ENCODE measurements at regions not wholly inside any gene's neighbourhood (a gene's known extent, or its start where the extent isn't known, plus 50 kb on each side); places are given as distances from the start of the nearest gene placed in this dataset.

GRCh38 chr13:88074794-88075510, 403.8 kb downstream of the SLITRK5 start:
- no peaks in the 10 kb centered on the region for H3K9me3 ChIP-seq (ENCODE audit: control insufficient read depth in 4 of 4, low read length in 3 of 4)
- H3K4me1 ChIP-seq (ENCODE audit: control insufficient read depth in 4 of 4, insufficient read depth in 4 of 4, low read length in 3 of 4) = no peaks in the 10 kb centered on the region
- no peaks in the 10 kb centered on the region for H3K27me3 ChIP-seq (ENCODE audit: control insufficient read depth in 4 of 4, insufficient read depth in 4 of 4, low read length in 3 of 4)
- no peak for TF ChIP-seq MAX (IDR thresholded peaks at IDR 0.05)
- no peak for TF ChIP-seq NR2F2 (IDR thresholded peaks at IDR 0.05)
- TF ChIP-seq FOXA1 (IDR thresholded peaks at IDR 0.05) = no peak
- TF ChIP-seq, protein P1, sequence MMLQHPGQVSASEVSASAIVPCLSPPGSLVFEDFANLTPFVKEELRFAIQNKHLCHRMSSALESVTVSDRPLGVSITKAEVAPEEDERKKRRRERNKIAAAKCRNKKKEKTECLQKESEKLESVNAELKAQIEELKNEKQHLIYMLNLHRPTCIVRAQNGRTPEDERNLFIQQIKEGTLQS (IDR thresholded peaks at IDR 0.05) = no peak
- TF ChIP-seq, protein P2, sequence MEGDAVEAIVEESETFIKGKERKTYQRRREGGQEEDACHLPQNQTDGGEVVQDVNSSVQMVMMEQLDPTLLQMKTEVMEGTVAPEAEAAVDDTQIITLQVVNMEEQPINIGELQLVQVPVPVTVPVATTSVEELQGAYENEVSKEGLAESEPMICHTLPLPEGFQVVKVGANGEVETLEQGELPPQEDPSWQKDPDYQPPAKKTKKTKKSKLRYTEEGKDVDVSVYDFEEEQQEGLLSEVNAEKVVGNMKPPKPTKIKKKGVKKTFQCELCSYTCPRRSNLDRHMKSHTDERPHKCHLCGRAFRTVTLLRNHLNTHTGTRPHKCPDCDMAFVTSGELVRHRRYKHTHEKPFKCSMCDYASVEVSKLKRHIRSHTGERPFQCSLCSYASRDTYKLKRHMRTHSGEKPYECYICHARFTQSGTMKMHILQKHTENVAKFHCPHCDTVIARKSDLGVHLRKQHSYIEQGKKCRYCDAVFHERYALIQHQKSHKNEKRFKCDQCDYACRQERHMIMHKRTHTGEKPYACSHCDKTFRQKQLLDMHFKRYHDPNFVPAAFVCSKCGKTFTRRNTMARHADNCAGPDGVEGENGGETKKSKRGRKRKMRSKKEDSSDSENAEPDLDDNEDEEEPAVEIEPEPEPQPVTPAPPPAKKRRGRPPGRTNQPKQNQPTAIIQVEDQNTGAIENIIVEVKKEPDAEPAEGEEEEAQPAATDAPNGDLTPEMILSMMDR (IDR thresholded peaks at IDR 0.05; ENCODE audit: low read depth, low read length, missing input control) = no peak
- no peak for TF ChIP-seq YY1 (IDR thresholded peaks at IDR 0.05)
- no peak for TF ChIP-seq EGR1 (IDR thresholded peaks at IDR 0.05; ENCODE audit: low read depth in 2 of 2)
- TF ChIP-seq JUND (IDR thresholded peaks at IDR 0.05) = no peak
- TF ChIP-seq RXRA (IDR thresholded peaks at IDR 0.05) = no peak
- TF ChIP-seq, protein P3, sequence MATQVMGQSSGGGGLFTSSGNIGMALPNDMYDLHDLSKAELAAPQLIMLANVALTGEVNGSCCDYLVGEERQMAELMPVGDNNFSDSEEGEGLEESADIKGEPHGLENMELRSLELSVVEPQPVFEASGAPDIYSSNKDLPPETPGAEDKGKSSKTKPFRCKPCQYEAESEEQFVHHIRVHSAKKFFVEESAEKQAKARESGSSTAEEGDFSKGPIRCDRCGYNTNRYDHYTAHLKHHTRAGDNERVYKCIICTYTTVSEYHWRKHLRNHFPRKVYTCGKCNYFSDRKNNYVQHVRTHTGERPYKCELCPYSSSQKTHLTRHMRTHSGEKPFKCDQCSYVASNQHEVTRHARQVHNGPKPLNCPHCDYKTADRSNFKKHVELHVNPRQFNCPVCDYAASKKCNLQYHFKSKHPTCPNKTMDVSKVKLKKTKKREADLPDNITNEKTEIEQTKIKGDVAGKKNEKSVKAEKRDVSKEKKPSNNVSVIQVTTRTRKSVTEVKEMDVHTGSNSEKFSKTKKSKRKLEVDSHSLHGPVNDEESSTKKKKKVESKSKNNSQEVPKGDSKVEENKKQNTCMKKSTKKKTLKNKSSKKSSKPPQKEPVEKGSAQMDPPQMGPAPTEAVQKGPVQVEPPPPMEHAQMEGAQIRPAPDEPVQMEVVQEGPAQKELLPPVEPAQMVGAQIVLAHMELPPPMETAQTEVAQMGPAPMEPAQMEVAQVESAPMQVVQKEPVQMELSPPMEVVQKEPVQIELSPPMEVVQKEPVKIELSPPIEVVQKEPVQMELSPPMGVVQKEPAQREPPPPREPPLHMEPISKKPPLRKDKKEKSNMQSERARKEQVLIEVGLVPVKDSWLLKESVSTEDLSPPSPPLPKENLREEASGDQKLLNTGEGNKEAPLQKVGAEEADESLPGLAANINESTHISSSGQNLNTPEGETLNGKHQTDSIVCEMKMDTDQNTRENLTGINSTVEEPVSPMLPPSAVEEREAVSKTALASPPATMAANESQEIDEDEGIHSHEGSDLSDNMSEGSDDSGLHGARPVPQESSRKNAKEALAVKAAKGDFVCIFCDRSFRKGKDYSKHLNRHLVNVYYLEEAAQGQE (IDR thresholded peaks at IDR 0.05) = no peak
- TF ChIP-seq SP1 (IDR thresholded peaks at IDR 0.05) = no peak
- no peak for TF ChIP-seq GABPA (IDR thresholded peaks at IDR 0.05 in 1 of 2, conservative IDR thresholded peaks at IDR 0.05 in 1 of 2)
- TF ChIP-seq FOXA2 (IDR thresholded peaks at IDR 0.05) = no peak
- no peak for TF ChIP-seq HNF4A (conservative IDR thresholded peaks at IDR 0.05)
- no peak for TF ChIP-seq HNF4G (IDR thresholded peaks at IDR 0.05)
- DNase-seq (ENCODE audit: low spot score) = no peak
- no peak overlapping the region for H3K9ac ChIP-seq (ENCODE audit: low read depth in 1 of 2, low read length in 2 of 2)
- 62% methylated on average over 5 of the region's 5 CpGs for WGBS
- no peak overlapping the region for H3K27ac ChIP-seq (ENCODE audit: low read depth in 1 of 2, low read length in 2 of 2)
- H3K36me3 ChIP-seq (ENCODE audit: control insufficient read depth in 4 of 4, insufficient read depth in 3 of 4, low read depth in 1 of 4, low read length in 3 of 4) = no peaks in the 10 kb centered on the region
- H3K4me3 ChIP-seq (ENCODE audit: low read depth in 1 of 3, low read length in 3 of 3) = no peak overlapping the region

GRCh38 chr13:88085036-88085435, 413.9 kb downstream of the SLITRK5 start:
- Histone ChIP-seq H3K4me3 (ENCODE audit: low read depth in 1 of 3, low read length in 3 of 3) (no peak overlapping the region), H3K36me3 (ENCODE audit: control insufficient read depth in 4 of 4, insufficient read depth in 3 of 4, low read depth in 1 of 4, low read length in 3 of 4) (no peaks in the 10 kb centered on the region), H3K9me3 (ENCODE audit: control insufficient read depth in 4 of 4, low read length in 3 of 4) (no peaks in the 10 kb centered on the region)

More at GRCh38 chr13:88085036-88085435, 413.9 kb downstream of the SLITRK5 start:
- TF ChIP-seq FOXA1 (IDR thresholded peaks at IDR 0.05) (no peak), HNF4G (IDR thresholded peaks at IDR 0.05) (no peak), SP1 (IDR thresholded peaks at IDR 0.05) (no peak), EGR1 (IDR thresholded peaks at IDR 0.05; ENCODE audit: low read depth in 2 of 2) (no peak), MAX (IDR thresholded peaks at IDR 0.05) (no peak), JUND (IDR thresholded peaks at IDR 0.05) (no peak), GABPA (IDR thresholded peaks at IDR 0.05 in 1 of 2, conservative IDR thresholded peaks at IDR 0.05 in 1 of 2) (no peak), RAD21 (IDR thresholded peaks at IDR 0.05) (no peak), HNF4A (conservative IDR thresholded peaks at IDR 0.05) (no peak)
- TF ChIP-seq, protein P3 (IDR thresholded peaks at IDR 0.05) = no peak
- TF ChIP-seq, protein P2 (IDR thresholded peaks at IDR 0.05; ENCODE audit: low read depth, low read length, missing input control) = no peak
- Histone ChIP-seq H3K27me3 (ENCODE audit: control insufficient read depth in 4 of 4, insufficient read depth in 4 of 4, low read length in 3 of 4) (no peaks in the 10 kb centered on the region), H3K9ac (ENCODE audit: low read depth in 1 of 2, low read length in 2 of 2) (no peak overlapping the region), H3K27ac (ENCODE audit: low read depth in 1 of 2, low read length in 2 of 2) (no peak overlapping the region), H3K4me1 (ENCODE audit: control insufficient read depth in 4 of 4, insufficient read depth in 4 of 4, low read length in 3 of 4) (no peaks in the 10 kb centered on the region)
- no peak for DNase-seq (ENCODE audit: low spot score)

All from liver (tissue), 8 donors.